NB4 (cell line): ENCODE measurements at regions not wholly inside any gene's neighbourhood (a gene's known extent, or its start where the extent isn't known, plus 50 kb on each side); places are given as distances from the start of the nearest gene placed in this dataset.

Experiments
- DNase-seq: peaks from one replicate; pipeline ENCODE4 v3.0.0; 2010; ENCODE audit warnings: low read depth
- H3K4me3 ChIP-seq: one replicate; pipeline ENCODE4 v1.5.1; 2011; ENCODE audit warnings: mild to moderate bottlenecking, low read depth, low read length, moderate library complexity
- MYC ChIP-seq: IDR thresholded peaks from 2 replicates; pipeline ENCODE4 v1.6.1; 2011; ENCODE audit warnings: low read depth, low read length
- POLR2A ChIP-seq: IDR thresholded peaks from 2 replicates; pipeline ENCODE4 v1.6.1; 2011; ENCODE audit warnings: mild to moderate bottlenecking; ENCODE audit not compliant: insufficient read length; ENCODE audit errors: extremely low read depth
- TF ChIP-seq, protein P1 (sequence below): IDR thresholded peaks from one replicate; pipeline ENCODE4 v1.5.1; 2012; ENCODE audit warnings: low read depth, low read length
- TF ChIP-seq, protein P2 (sequence below): IDR thresholded peaks from 2 replicates; pipeline ENCODE4 v1.6.1; 2011; ENCODE audit warnings: low read depth, low read length

DNA sequence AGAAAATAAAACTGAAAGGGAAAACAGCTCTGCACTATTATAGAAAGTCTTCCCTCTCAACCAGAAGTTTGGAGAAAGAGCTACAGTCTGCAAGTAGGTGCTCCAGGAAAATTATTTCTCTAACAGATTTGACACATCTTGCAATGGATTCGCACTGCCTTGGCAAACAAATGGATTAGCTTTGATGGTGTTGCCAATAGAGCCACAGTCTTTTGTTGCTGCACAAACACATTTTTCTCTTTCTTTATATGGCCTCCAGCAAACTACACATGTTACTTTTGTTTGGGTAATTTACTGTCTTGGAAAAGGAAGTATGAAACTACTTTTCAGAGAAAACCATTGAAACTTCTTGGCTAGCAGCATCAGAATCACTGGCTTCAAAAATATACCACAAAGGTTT, 523.1 kb downstream of the EFNA5 start:
- no peak overlapping the region for H3K4me3 ChIP-seq
- no peak for TF ChIP-seq POLR2A
- TF ChIP-seq, protein P1, sequence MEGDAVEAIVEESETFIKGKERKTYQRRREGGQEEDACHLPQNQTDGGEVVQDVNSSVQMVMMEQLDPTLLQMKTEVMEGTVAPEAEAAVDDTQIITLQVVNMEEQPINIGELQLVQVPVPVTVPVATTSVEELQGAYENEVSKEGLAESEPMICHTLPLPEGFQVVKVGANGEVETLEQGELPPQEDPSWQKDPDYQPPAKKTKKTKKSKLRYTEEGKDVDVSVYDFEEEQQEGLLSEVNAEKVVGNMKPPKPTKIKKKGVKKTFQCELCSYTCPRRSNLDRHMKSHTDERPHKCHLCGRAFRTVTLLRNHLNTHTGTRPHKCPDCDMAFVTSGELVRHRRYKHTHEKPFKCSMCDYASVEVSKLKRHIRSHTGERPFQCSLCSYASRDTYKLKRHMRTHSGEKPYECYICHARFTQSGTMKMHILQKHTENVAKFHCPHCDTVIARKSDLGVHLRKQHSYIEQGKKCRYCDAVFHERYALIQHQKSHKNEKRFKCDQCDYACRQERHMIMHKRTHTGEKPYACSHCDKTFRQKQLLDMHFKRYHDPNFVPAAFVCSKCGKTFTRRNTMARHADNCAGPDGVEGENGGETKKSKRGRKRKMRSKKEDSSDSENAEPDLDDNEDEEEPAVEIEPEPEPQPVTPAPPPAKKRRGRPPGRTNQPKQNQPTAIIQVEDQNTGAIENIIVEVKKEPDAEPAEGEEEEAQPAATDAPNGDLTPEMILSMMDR, result no peak
- TF ChIP-seq MYC, result no peak
- TF ChIP-seq, protein P2, sequence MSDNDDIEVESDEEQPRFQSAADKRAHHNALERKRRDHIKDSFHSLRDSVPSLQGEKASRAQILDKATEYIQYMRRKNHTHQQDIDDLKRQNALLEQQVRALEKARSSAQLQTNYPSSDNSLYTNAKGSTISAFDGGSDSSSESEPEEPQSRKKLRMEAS, result no peak
- DNase-seq, result no peak

DNA sequence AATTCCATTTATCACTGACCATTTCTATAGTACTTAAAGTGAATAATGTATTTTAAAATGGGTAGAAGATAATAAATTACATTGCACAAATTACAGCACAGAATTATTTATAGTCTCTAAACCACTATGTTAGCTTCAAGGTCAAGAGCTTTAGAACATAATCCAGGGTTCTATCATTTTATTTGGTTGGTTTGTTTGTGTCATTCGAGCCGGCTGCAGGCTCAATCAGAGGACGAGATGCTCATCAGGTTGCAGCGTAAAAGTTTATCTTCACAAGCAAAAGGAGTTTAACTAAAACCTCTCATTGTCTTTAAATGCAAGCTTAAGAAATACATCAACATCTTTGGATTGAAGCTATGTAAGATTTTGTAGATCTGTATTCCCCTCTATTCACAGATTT, 523.8 kb downstream of the EFNA5 start:
- TF ChIP-seq, protein P2, result no peak
- TF ChIP-seq MYC (no peak), POLR2A (no peak)
- TF ChIP-seq, protein P1, result no peak
- DNase-seq, result no peak

DNA sequence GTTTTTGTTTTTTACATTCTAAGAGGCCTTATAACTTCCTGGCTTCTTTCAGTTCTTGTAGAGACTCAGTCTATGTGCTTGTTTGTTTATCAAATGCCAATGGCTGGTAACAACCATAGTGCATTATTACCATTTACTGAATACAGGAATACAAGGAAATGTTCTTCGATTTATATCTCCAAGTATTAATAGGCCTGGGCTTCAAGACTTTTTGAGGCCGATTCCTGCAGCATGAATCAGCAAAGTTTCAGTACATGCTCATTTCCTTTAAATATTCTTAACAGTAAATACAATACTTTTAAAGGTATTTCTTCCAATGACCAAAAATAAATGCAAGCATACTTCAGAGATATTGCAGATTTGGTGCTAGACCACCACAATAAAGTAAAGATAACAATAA, 535.3 kb downstream of the EFNA5 start:
- TF ChIP-seq, protein P2, result no peak
- TF ChIP-seq POLR2A (no peak), MYC (no peak)
- TF ChIP-seq, protein P1, result no peak
- DNase-seq, result no peak
- H3K4me3 ChIP-seq, result no peak overlapping the region

More for the DNA sequence above, 523.8 kb downstream of the EFNA5 start:
- no peak overlapping the region for H3K4me3 ChIP-seq

DNA sequence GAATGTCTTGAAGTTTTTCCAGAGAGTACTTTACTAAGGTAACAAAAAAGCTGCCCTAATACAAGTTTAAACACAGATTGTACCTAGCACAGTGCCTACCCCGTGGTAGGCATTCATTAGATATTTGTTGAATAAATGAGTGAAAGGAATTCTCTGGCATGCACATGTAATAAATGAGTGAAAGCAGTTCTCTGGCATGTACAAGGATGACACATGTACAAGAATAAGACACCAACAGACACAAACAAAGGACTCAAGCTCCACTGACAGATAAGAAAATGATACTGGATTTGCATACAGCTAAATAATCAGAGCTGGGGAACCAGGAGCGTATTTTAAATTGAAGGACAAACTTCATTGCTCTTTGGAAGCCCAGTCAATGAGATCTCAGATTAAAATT, 535.8 kb downstream of the EFNA5 start:
- no peak overlapping the region for H3K4me3 ChIP-seq
- TF ChIP-seq POLR2A (no peak), MYC (no peak)
- TF ChIP-seq, protein P2, result no peak
- TF ChIP-seq, protein P1, result no peak
- DNase-seq, result no peak

DNA sequence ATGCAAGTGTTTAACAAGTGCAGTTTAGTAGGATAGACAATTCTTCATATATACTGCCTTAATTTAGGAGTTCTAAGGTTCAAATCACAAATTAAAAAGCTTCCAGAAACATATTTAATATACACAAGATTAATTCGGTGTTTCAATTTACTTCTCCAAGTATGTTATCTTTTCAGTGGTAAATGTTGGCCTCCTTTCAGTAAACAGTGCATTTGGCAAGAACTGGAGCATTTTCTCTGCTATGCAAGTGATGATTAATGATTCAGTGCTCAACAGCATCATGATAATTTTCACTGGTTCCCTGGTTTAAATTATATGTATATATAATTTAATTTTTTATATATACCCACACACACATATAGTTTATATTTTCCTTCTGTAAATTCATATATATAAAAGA, 541.7 kb downstream of the EFNA5 start:
- TF ChIP-seq, protein P1, result no peak
- TF ChIP-seq, protein P2, result no peak
- TF ChIP-seq MYC (no peak), POLR2A (no peak)
- no peak overlapping the region for H3K4me3 ChIP-seq
- DNase-seq, result no peak

DNA sequence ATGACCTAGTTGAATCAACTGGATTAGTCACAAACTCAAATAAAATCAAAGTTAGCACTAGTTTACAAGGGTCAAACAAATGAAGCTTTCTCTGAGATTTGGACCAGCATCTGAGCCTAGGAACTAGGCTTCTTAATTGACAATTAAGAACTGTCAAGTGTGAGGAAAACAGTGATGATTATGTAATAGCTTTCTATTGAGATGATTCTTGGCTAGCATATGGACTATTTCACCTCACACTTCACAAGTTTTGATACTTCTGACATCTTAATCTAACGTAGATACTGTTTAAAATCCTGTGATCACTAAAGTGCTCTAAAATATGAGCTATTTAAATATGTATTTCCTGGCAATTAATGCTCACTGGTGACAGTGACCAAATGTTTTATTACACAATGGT, 542.9 kb downstream of the EFNA5 start:
- DNase-seq, result no peak
- no peak overlapping the region for H3K4me3 ChIP-seq
- TF ChIP-seq, protein P2, result no peak
- TF ChIP-seq MYC, result no peak
- TF ChIP-seq POLR2A, result no peak
- TF ChIP-seq, protein P1, result no peak
